DMS114 treated with DMSO at 0.1 percent for 48 hours (cell line): ENCODE measurements at regions not wholly inside any gene's neighbourhood (a gene's known extent, or its start where the extent isn't known, plus 50 kb on each side); places are given as distances from the start of the nearest gene placed in this dataset.
A peak's percentile ranks its signal among the peaks of the same experiment; 100 is the strongest.
"Not testable (repeated sequence)": the region's sequence is repeated elsewhere in the genome, so short reads cannot be mapped to it uniquely, and the experiment has no call there.

ENCODE experiments used
- DNase-seq: peaks from one replicate; lab custom pipeline; 2025; ENCODE audit not compliant: unreplicated experiment; lab: John Stamatoyannopoulos, UW

GRCh38 chr17:31717251-31717650, 141.8 kb downstream of the COPRS start:
- DNase-seq: not testable (repeated sequence)

GRCh38 chr17:31715446-31715845, 143.6 kb downstream of the COPRS start:
- no peak for DNase-seq

GRCh38 chr17:31704483-31704882, 154.6 kb downstream of the COPRS start:
- DNase-seq: no peak

GRCh38 chr17:31702041-31702440, 157.0 kb downstream of the COPRS start:
- DNase-seq: no peak

GRCh38 chr17:31700973-31701372, 158.1 kb downstream of the COPRS start:
- DNase-seq: no peak

- no peak for DNase-seq
Measured at GRCh38 chr17:31699886-31700285, 159.2 kb downstream of the COPRS start.

GRCh38 chr17:31699281-31699680, 159.8 kb downstream of the COPRS start:
- no peak for DNase-seq

- no peak for DNase-seq
Measured at GRCh38 chr17:31698751-31699150, 160.3 kb downstream of the COPRS start.

GRCh38 chr17:31697838-31698237, 161.2 kb downstream of the COPRS start:
- DNase-seq: no peak

- DNase-seq: no peak
Measured at GRCh38 chr17:31696703-31697325, 162.2 kb downstream of the COPRS start.

- peak; percentile 17 for DNase-seq
Measured at GRCh38 chr17:31696184-31696602, 162.9 kb downstream of the COPRS start.

- DNase-seq: no peak
Measured at GRCh38 chr17:31695456-31696090, 163.5 kb downstream of the COPRS start.

GRCh38 chr17:31693433-31694220, 165.4 kb downstream of the COPRS start:
- DNase-seq: no peak

GRCh38 chr17:31692632-31693031, 166.4 kb downstream of the COPRS start:
- DNase-seq: no peak

GRCh38 chr17:31692027-31692426, 167.0 kb downstream of the COPRS start:
- no peak for DNase-seq

GRCh38 chr17:31691251-31691905, 167.7 kb downstream of the COPRS start:
- no peak for DNase-seq

- no peak for DNase-seq
Measured at GRCh38 chr17:31690151-31690551, 168.9 kb downstream of the COPRS start.

GRCh38 chr17:31688701-31689100, 170.3 kb downstream of the COPRS start:
- DNase-seq: no peak

GRCh38 chr17:31687505-31688126, 171.4 kb downstream of the COPRS start:
- DNase-seq: no peak

- no peak for DNase-seq
Measured at GRCh38 chr17:31686495-31686894, 172.5 kb downstream of the COPRS start.

GRCh38 chr17:31684901-31685300, 174.1 kb downstream of the COPRS start:
- no peak for DNase-seq
